Sigmoid colon (tissue), 4 donors: ENCODE measurements at regions not wholly inside any gene's neighbourhood (a gene's known extent, or its start where the extent isn't known, plus 50 kb on each side); places are given as distances from the start of the nearest gene placed in this dataset.

Source experiments
- EP300 ChIP-seq, 4 donors: sonication (generic); formaldehyde crosslinking; IDR thresholded peaks; one replicate each; pipeline ENCODE4 v1.6.1; 2017; ENCODE audit warnings: antibody characterized with exemption in 4 of 4
- POLR2A ChIP-seq, 2 donors: fragments of 450-650 bp; IDR thresholded peaks; one replicate each; pipeline ENCODE4 v1.6.1; 2016; ENCODE audit warnings: antibody characterized with exemption in 2 of 2, mild to moderate bottlenecking in 2 of 2, moderate library complexity in 2 of 2
- POLR2AphosphoS5 ChIP-seq, 4 donors: sonication (generic); formaldehyde crosslinking; IDR thresholded peaks; one replicate each; pipeline ENCODE4 v1.6.1; 2017; ENCODE audit warnings: antibody characterized with exemption in 4 of 4
- TF ChIP-seq, protein P1 (sequence below), 4 experiments: fragments of 450-650 bp in 3 of 4; fragments of 200-600 bp in 1 of 4; IDR thresholded peaks; one replicate each; pipeline ENCODE4 v1.5.1; 2016 to 2019; ENCODE audit warnings: antibody characterized with exemption in 4 of 4, mild to moderate bottlenecking in 3 of 4, moderate library complexity in 2 of 4

DNA sequence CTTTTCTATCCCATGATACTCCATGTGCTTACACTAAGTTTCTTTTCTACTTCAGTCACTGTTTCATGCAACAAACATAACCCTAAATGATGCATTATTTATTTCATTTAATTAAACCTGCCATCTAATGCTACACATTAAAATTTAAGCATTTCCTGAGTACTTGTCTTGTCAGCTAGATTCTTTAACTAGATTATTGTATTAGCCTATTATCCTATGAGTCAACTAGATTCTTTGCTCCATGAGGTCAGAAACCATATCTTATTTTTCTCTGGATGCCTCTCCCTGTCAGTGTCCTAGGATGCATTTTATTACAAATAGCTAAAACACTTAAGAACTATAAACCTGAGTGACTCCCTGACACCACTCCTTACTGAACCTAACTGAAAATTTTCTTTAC is 652.4 kb downstream of the SLC4A3 start:
- TF ChIP-seq, protein P1, sequence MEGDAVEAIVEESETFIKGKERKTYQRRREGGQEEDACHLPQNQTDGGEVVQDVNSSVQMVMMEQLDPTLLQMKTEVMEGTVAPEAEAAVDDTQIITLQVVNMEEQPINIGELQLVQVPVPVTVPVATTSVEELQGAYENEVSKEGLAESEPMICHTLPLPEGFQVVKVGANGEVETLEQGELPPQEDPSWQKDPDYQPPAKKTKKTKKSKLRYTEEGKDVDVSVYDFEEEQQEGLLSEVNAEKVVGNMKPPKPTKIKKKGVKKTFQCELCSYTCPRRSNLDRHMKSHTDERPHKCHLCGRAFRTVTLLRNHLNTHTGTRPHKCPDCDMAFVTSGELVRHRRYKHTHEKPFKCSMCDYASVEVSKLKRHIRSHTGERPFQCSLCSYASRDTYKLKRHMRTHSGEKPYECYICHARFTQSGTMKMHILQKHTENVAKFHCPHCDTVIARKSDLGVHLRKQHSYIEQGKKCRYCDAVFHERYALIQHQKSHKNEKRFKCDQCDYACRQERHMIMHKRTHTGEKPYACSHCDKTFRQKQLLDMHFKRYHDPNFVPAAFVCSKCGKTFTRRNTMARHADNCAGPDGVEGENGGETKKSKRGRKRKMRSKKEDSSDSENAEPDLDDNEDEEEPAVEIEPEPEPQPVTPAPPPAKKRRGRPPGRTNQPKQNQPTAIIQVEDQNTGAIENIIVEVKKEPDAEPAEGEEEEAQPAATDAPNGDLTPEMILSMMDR (IDR thresholded peaks at IDR 0.05) = no peak
- TF ChIP-seq POLR2AphosphoS5 (IDR thresholded peaks at IDR 0.05) (no peak), POLR2A (IDR thresholded peaks at IDR 0.05) (no peak), EP300 (IDR thresholded peaks at IDR 0.05) (no peak)
